GM23338 (cell line): ENCODE measurements at regions not wholly inside any gene's neighbourhood (a gene's known extent, or its start where the extent isn't known, plus 50 kb on each side); places are given as distances from the start of the nearest gene placed in this dataset.

Source experiments
- CTCF ChIP-seq, 2 experiments: fragments of 200-600 bp in 1 of 2; sonication (generic) in 1 of 2; conservative IDR thresholded peaks; 2 replicates each; pipeline versions ENCODE4 v1.5.1 to v1.6.1; 2016 to 2017; ENCODE audit warnings: antibody characterized with exemption in 2 of 2, low read depth in 2 of 2, mild to moderate bottlenecking in 2 of 2, moderate library complexity in 1 of 2
- ETS1 ChIP-seq: IDR thresholded peaks from 2 replicates; pipeline ENCODE4 v1.6.1; 2016; ENCODE audit warnings: antibody characterized with exemption
- EZH2 ChIP-seq: fragments of 200-600 bp; sonication (generic); IDR thresholded peaks from one replicate; pipeline ENCODE4 v1.8.0; 2017; ENCODE audit warnings: antibody characterized with exemption, mild to moderate bottlenecking, low read depth; ENCODE audit not compliant: unreplicated experiment
- JUNB ChIP-seq: IDR thresholded peaks from one replicate; pipeline ENCODE4 v1.6.1; 2016; ENCODE audit warnings: antibody characterized with exemption; ENCODE audit not compliant: unreplicated experiment
- REST ChIP-seq: IDR thresholded peaks from one replicate; pipeline ENCODE4 v1.6.1; 2018; ENCODE audit warnings: antibody characterized with exemption; ENCODE audit not compliant: unreplicated experiment

GRCh38 chr18:68083131-68083530 lies 566.6 kb upstream of the DSEL start:
- TF ChIP-seq ETS1 (no peak), CTCF (conservative IDR thresholded peaks at IDR 0.05; ENCODE audit: low read depth in 2 of 2) (no peak), EZH2 (no peak), JUNB (no peak), REST (no peak)
